CD14-positive monocyte (primary cell): ENCODE measurements at regions not wholly inside any gene's neighbourhood (a gene's known extent, or its start where the extent isn't known, plus 50 kb on each side); places are given as distances from the start of the nearest gene placed in this dataset.

Experiments used
- DNase-seq, 3 donors: peaks; one replicate each; pipeline ENCODE4 v3.0.0-alpha.2; 2011 to 2022
- H2AFZ ChIP-seq: 2 replicates; pipeline ENCODE4 v1.6.0; 2012; ENCODE audit warnings: mild to moderate bottlenecking, low read depth, low read length, inconsistent platforms; ENCODE audit not compliant: insufficient read depth, poor library complexity, severe bottlenecking
- H3K27ac ChIP-seq, 2 donors: 1 replicate in 1 of 2; 2 replicates in 1 of 2; pipeline ENCODE4 v1.5.1; 2012 to 2013; ENCODE audit warnings: low read length in 2 of 2, control low read depth in 1 of 2, inconsistent platforms in 1 of 2, low read depth in 1 of 2, mild to moderate bottlenecking in 1 of 2
- H3K27me3 ChIP-seq, 2 donors: one replicate each; pipeline versions ENCODE4 v1.6.0 to v1.6.1; 2011 to 2013; ENCODE audit warnings: low read length in 2 of 2; ENCODE audit not compliant: control insufficient read depth in 2 of 2, insufficient read depth in 2 of 2
- H3K36me3 ChIP-seq, 2 donors: replicated peaks in 1 of 2; 1 replicate in 1 of 2; 2 replicates in 1 of 2; pipeline versions ENCODE4 v1.5.1 to v1.6.1; 2012 to 2013; ENCODE audit warnings: low read length in 2 of 2, control low read depth in 1 of 2, inconsistent platforms in 1 of 2, mild to moderate bottlenecking in 1 of 2; ENCODE audit not compliant: insufficient read depth in 2 of 2, control insufficient read depth in 1 of 2
- H3K4me1 ChIP-seq, 2 donors: 1 replicate in 1 of 2; 2 replicates in 1 of 2; pipeline versions ENCODE4 v1.5.1 to v1.6.1; 2012 to 2013; ENCODE audit warnings: low read length in 2 of 2, control low read depth in 1 of 2, inconsistent platforms in 1 of 2, mild to moderate bottlenecking in 1 of 2, moderate library complexity in 1 of 2; ENCODE audit not compliant: insufficient read depth in 2 of 2, control insufficient read depth in 1 of 2
- H3K4me2 ChIP-seq: replicated peaks from 2 replicates; pipeline ENCODE3; 2012; ENCODE audit warnings: low read length, moderate library complexity, mild to moderate bottlenecking; ENCODE audit not compliant: poor library complexity, severe bottlenecking; ENCODE audit errors: extremely low read depth
- H3K4me3 ChIP-seq, 3 experiments: fragments of 200-600 bp in 1 of 3; sonication (generic) in 1 of 3; replicated peaks in 1 of 3; 1 replicate in 2 of 3; 2 replicates in 1 of 3; pipeline ENCODE4 v1.5.1; 2011 to 2013; ENCODE audit warnings: low read length in 3 of 3, mild to moderate bottlenecking in 3 of 3, control low read depth in 2 of 3, low read depth in 2 of 3, inconsistent platforms in 1 of 3, moderate library complexity in 1 of 3
- H3K79me2 ChIP-seq: 2 replicates; pipeline ENCODE4 v1.6.0; 2012; ENCODE audit warnings: mild to moderate bottlenecking, control low read depth, inconsistent platforms, low read length, moderate library complexity; ENCODE audit not compliant: insufficient read depth
- H3K9ac ChIP-seq: 2 replicates; pipeline ENCODE4 v1.6.0; 2017; ENCODE audit warnings: low read length, mild to moderate bottlenecking; ENCODE audit not compliant: insufficient read depth, poor library complexity, severe bottlenecking
- H3K9me3 ChIP-seq, 2 donors: replicated peaks in 1 of 2; 1 replicate in 1 of 2; 2 replicates in 1 of 2; pipeline versions ENCODE4 v1.5.1 to v1.6.1; 2012 to 2013; ENCODE audit warnings: low read length in 2 of 2, control low read depth in 1 of 2; ENCODE audit not compliant: control insufficient read depth in 1 of 2, insufficient read depth in 1 of 2
- H4K20me1 ChIP-seq: 2 replicates; pipeline ENCODE4 v1.6.0; 2012; ENCODE audit warnings: mild to moderate bottlenecking, low read length, control low read depth, moderate library complexity; ENCODE audit not compliant: insufficient read depth
- H3K27ac Mint-ChIP-seq, 7 donors: one replicate each; pipeline ENCODE4 v1.8.0; 2020; ENCODE audit warnings: mild to moderate bottlenecking in 7 of 7, mixed read lengths in 7 of 7, moderate library complexity in 6 of 7, inconsistent platforms in 2 of 7
- H3K27me3 Mint-ChIP-seq, 3 donors: one replicate each; pipeline ENCODE4 v1.8.0; 2021 to 2022; ENCODE audit warnings: low read depth in 3 of 3, mild to moderate bottlenecking in 3 of 3, mixed read lengths in 3 of 3, moderate library complexity in 3 of 3, inconsistent platforms in 1 of 3
- H3K36me3 Mint-ChIP-seq, 2 donors: one replicate each; pipeline ENCODE4 v1.8.0; 2020; ENCODE audit warnings: mixed read lengths in 2 of 2, inconsistent platforms in 1 of 2, mild to moderate bottlenecking in 1 of 2
- H3K4me1 Mint-ChIP-seq: one replicate; pipeline ENCODE4 v1.8.0; 2020; ENCODE audit warnings: mild to moderate bottlenecking, mixed read lengths
- H3K4me3 Mint-ChIP-seq, 2 donors: one replicate each; pipeline ENCODE4 v1.8.0; 2020; ENCODE audit warnings: mild to moderate bottlenecking in 2 of 2, mixed read lengths in 2 of 2, moderate library complexity in 1 of 2
- H3K9me3 Mint-ChIP-seq, 7 donors: one replicate each; pipeline ENCODE4 v1.8.0; 2020 to 2022; ENCODE audit warnings: mixed read lengths in 7 of 7, mild to moderate bottlenecking in 6 of 7, moderate library complexity in 6 of 7, inconsistent platforms in 2 of 7
- WGBS: methylation state at CpG from one replicate; pipeline ENCODE4 v1.1.5; 2013; ENCODE audit warnings: missing lambda C conversion rate; ENCODE audit not compliant: insufficient coverage; 5-methylcytosine and 5-hydroxymethylcytosine counted together
- intact Hi-C, 2 donors: fragments of 100-400 bp; cut with micrococcal nuclease; formaldehyde crosslinking; loops; one replicate each; pipeline versions ENCODE4 v1.15.0 to v1.15.1; 2023
- TF ChIP-seq, protein P1 (sequence below): fragments of 200-600 bp; IDR thresholded peaks from one replicate; pipeline ENCODE4 v1.8.0; 2022; ENCODE audit warnings: antibody characterized with exemption, mild to moderate bottlenecking

DNA sequence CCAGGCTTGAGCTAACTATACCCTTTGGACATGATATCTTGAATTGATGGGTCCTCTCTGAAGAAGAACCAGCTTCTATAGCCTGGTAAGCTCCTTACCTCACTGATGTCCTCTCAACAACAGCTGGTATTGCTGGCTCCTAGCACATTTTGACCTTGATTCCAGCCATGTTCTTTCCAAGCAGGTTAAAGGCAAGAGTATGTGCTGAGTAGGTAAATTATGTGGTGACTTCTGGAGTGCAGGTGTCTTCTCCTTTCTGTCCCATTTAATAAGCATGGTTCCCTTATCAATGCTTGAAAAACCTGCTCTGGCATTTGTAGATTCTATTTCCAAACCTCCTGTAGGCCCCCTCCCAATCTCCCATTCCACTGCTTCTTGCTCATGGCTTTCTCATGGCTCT lies 300.1 kb downstream of the UTP18 start:
- intact Hi-C loops = no loop called here

DNA sequence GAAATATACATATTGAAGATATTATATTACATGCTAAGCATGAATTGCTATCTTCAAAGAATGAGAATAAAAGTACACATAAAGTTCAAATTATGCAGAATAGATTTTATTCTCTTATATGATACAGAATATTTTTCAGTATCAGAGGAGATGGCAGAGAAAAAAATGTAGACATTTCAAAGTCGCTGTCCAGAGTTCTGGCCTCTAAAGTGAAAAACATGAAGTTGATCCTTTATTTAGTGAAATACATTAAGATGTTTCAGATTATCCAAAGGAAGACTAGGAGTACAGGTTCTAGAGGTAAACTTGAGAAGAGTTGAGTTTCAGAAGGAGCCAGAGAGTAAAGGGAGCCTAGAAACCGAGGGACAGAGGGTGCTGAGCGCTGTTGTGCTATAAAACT lies 303.6 kb downstream of the UTP18 start:
- intact Hi-C loops = no loop called here
- H3K9me3 ChIP-seq = no peaks in the 10 kb centered on the region
- Mint-ChIP-seq H3K4me1 (no peaks in the 10 kb centered on the region), H3K27ac (no peak overlapping the region), H3K4me3 (no peak overlapping the region), H3K9me3 (peaks cover 0 to 8% (median 2%) of the 10 kb centered on the region in 7 donors), H3K36me3 (no peaks in the 10 kb centered on the region), H3K27me3 (peaks cover 3 to 4% (median 3%) of the 10 kb centered on the region in 3 donors)
- TF ChIP-seq, protein P1, sequence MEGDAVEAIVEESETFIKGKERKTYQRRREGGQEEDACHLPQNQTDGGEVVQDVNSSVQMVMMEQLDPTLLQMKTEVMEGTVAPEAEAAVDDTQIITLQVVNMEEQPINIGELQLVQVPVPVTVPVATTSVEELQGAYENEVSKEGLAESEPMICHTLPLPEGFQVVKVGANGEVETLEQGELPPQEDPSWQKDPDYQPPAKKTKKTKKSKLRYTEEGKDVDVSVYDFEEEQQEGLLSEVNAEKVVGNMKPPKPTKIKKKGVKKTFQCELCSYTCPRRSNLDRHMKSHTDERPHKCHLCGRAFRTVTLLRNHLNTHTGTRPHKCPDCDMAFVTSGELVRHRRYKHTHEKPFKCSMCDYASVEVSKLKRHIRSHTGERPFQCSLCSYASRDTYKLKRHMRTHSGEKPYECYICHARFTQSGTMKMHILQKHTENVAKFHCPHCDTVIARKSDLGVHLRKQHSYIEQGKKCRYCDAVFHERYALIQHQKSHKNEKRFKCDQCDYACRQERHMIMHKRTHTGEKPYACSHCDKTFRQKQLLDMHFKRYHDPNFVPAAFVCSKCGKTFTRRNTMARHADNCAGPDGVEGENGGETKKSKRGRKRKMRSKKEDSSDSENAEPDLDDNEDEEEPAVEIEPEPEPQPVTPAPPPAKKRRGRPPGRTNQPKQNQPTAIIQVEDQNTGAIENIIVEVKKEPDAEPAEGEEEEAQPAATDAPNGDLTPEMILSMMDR = no peak
- H4K20me1 ChIP-seq = no peaks in the 10 kb centered on the region
- no peaks in the 10 kb centered on the region for H3K36me3 ChIP-seq
- H2AFZ ChIP-seq = no peak overlapping the region
- DNase-seq = no peak
- H3K4me1 ChIP-seq = no peaks in the 10 kb centered on the region
- H3K27me3 ChIP-seq = no peaks in the 10 kb centered on the region
- H3K79me2 ChIP-seq = no peaks in the 10 kb centered on the region
- H3K9ac ChIP-seq = no peak overlapping the region
- WGBS = no CpG with 5 or more reads among the region's 3 CpGs
- H3K27ac ChIP-seq = no peak overlapping the region
- no peak overlapping the region for H3K4me3 ChIP-seq
- no peak overlapping the region for H3K4me2 ChIP-seq

More for the DNA sequence above, 300.1 kb downstream of the UTP18 start:
- Mint-ChIP-seq H3K4me1 (no peaks in the 10 kb centered on the region), H3K27ac (no peak overlapping the region), H3K4me3 (no peak overlapping the region), H3K9me3 (peaks cover 0 to 2% (median 0%) of the 10 kb centered on the region in 7 donors), H3K36me3 (no peaks in the 10 kb centered on the region), H3K27me3 (peaks cover 1 to 8% (median 4%) of the 10 kb centered on the region in 3 donors)
- Histone ChIP-seq H3K4me1 (no peaks in the 10 kb centered on the region), H3K27ac (no peak overlapping the region), H3K4me2 (no peak overlapping the region), H2AFZ (no peak overlapping the region), H3K27me3 (no peaks in the 10 kb centered on the region), H3K9ac (no peak overlapping the region), H3K79me2 (no peaks in the 10 kb centered on the region), H3K4me3 (no peak overlapping the region), H3K36me3 (no peaks in the 10 kb centered on the region), H3K9me3 (no peaks in the 10 kb centered on the region), H4K20me1 (no peaks in the 10 kb centered on the region)
- DNase-seq = no peak
- TF ChIP-seq, protein P1 = no peak
